IMR-90 (cell line): ENCODE measurements at regions not wholly inside any gene's neighbourhood (a gene's known extent, or its start where the extent isn't known, plus 50 kb on each side); places are given as distances from the start of the nearest gene placed in this dataset.

ENCODE experiments used
- BHLHE40 ChIP-seq: fragments of 150-350 bp; IDR thresholded peaks from 2 replicates; pipeline ENCODE4 v1.6.1; 2016; ENCODE audit warnings: mild to moderate bottlenecking, low read depth, low read length
- CTCF ChIP-seq: conservative IDR thresholded peaks from 2 replicates; pipeline ENCODE4 v1.5.1; 2012; ENCODE audit warnings: mild to moderate bottlenecking, low read depth, low read length, improper control_type of control experiment
- ELK1 ChIP-seq: fragments of 150-350 bp; IDR thresholded peaks from 2 replicates; pipeline ENCODE4 v1.6.1; 2016; ENCODE audit warnings: low read depth, mild to moderate bottlenecking, low read length, moderate library complexity, borderline replicate concordance
- FOS ChIP-seq: fragments of 150-350 bp; IDR thresholded peaks from 2 replicates; pipeline ENCODE4 v1.6.1; 2016; ENCODE audit warnings: low read depth, low read length
- MAFK ChIP-seq: IDR thresholded peaks from 2 replicates; pipeline ENCODE4 v1.6.1; 2012; ENCODE audit warnings: low read depth, low read length, improper control_type of control experiment
- MAZ ChIP-seq: IDR thresholded peaks from 2 replicates; pipeline ENCODE4 v1.6.1; 2012; ENCODE audit warnings: low read depth, mild to moderate bottlenecking, low read length, improper control_type of control experiment, moderate library complexity, borderline replicate concordance
- NFE2L2 ChIP-seq: fragments of 150-350 bp; IDR thresholded peaks from 2 replicates; pipeline ENCODE4 v1.6.1; 2016; ENCODE audit warnings: low read depth, mild to moderate bottlenecking, low read length
- POLR2A ChIP-seq: IDR thresholded peaks from 2 replicates; pipeline ENCODE4 v1.6.1; 2012; ENCODE audit warnings: mild to moderate bottlenecking, low read depth, low read length
- RAD21 ChIP-seq: IDR thresholded peaks from 2 replicates; pipeline ENCODE4 v1.6.1; 2012; ENCODE audit warnings: low read length, improper control_type of control experiment
- RCOR1 ChIP-seq: IDR thresholded peaks from 2 replicates; pipeline ENCODE4 v1.6.1; 2012; ENCODE audit warnings: mild to moderate bottlenecking, low read length, improper control_type of control experiment; ENCODE audit not compliant: insufficient replicate concordance
- RFX5 ChIP-seq: IDR thresholded peaks from 2 replicates; pipeline ENCODE4 v1.8.0; 2012; ENCODE audit warnings: low read depth, mild to moderate bottlenecking, low read length, moderate library complexity
- USF2 ChIP-seq: fragments of 150-350 bp; IDR thresholded peaks from 2 replicates; pipeline ENCODE4 v1.6.1; 2017; ENCODE audit warnings: mild to moderate bottlenecking, antibody characterized with exemption, low read length, low read depth

- TF ChIP-seq POLR2A, result no peak
- no peak for TF ChIP-seq CTCF
- TF ChIP-seq BHLHE40, result no peak
- no peak for TF ChIP-seq USF2
- no peak for TF ChIP-seq RAD21
- TF ChIP-seq MAZ, result no peak
- no peak for TF ChIP-seq NFE2L2
- no peak for TF ChIP-seq MAFK
- no peak for TF ChIP-seq RCOR1
- no peak for TF ChIP-seq FOS
- TF ChIP-seq ELK1, result no peak
- TF ChIP-seq RFX5, result no peak
Observed at GRCh38 chr12:115095073-115095748, 411.2 kb upstream of the TBX3 start.
